MM.1S (cell line): ENCODE measurements at regions not wholly inside any gene's neighbourhood (a gene's known extent, or its start where the extent isn't known, plus 50 kb on each side); places are given as distances from the start of the nearest gene placed in this dataset.

Experiments
- DNase-seq: peaks from one replicate; pipeline ENCODE4 v3.0.0-alpha.2; 2015
- H2AFZ ChIP-seq: fragments of 300-600 bp; sonication (generic); 2 replicates; pipeline ENCODE4 v1.6.0; 2016; ENCODE audit warnings: antibody characterized with exemption, low read length
- H3F3A ChIP-seq: fragments of 300-600 bp; sonication (generic); 2 replicates; pipeline ENCODE4 v1.6.1; 2016; ENCODE audit warnings: mild to moderate bottlenecking, antibody characterized with exemption, low read length, moderate library complexity, mixed read lengths; ENCODE audit not compliant: insufficient read depth
- H3K27ac ChIP-seq: fragments of 300-600 bp; sonication (generic); 2 replicates; pipeline ENCODE4 v1.5.1; 2016; ENCODE audit warnings: mild to moderate bottlenecking, low read length
- H3K27me3 ChIP-seq: fragments of 300-600 bp; sonication (generic); replicated peaks from 2 replicates; pipeline ENCODE4 v1.6.0; 2016; ENCODE audit warnings: low read length; ENCODE audit not compliant: insufficient read depth
- H3K36me3 ChIP-seq: fragments of 300-600 bp; sonication (generic); replicated peaks from 2 replicates; pipeline ENCODE4 v1.6.1; 2016; ENCODE audit warnings: mild to moderate bottlenecking, low read length, mixed read lengths; ENCODE audit not compliant: insufficient read depth
- H3K4me1 ChIP-seq: fragments of 300-600 bp; sonication (generic); 2 replicates; pipeline ENCODE4 v1.6.1; 2016; ENCODE audit warnings: low read length, mixed read lengths
- H3K4me2 ChIP-seq: fragments of 300-600 bp; sonication (generic); 2 replicates; pipeline ENCODE4 v1.6.0; 2016; ENCODE audit warnings: low read depth, low read length
- H3K4me3 ChIP-seq: fragments of 300-600 bp; sonication (generic); 2 replicates; pipeline ENCODE4 v1.5.1; 2016; ENCODE audit warnings: low read length, mixed read lengths
- H3K79me2 ChIP-seq: fragments of 300-600 bp; sonication (generic); 2 replicates; pipeline ENCODE4 v1.6.1; 2016; ENCODE audit warnings: mixed run types, low read length, mixed read lengths
- H3K9ac ChIP-seq: fragments of 300-600 bp; sonication (generic); 2 replicates; pipeline ENCODE4 v1.6.1; 2016; ENCODE audit warnings: low read length, mixed read lengths
- H3K9me2 ChIP-seq: fragments of 300-600 bp; sonication (generic); replicated peaks from 2 replicates; pipeline ENCODE4 v1.6.1; 2016; ENCODE audit warnings: mild to moderate bottlenecking, low read length, mixed read lengths; ENCODE audit not compliant: insufficient read depth
- H3K9me3 ChIP-seq: fragments of 300-600 bp; sonication (generic); replicated peaks from 2 replicates; pipeline ENCODE4 v1.6.1; 2016; ENCODE audit warnings: mild to moderate bottlenecking, low read length, mixed read lengths; ENCODE audit not compliant: insufficient read depth
- H4K20me1 ChIP-seq: fragments of 300-600 bp; sonication (generic); 2 replicates; pipeline ENCODE4 v1.6.1; 2016; ENCODE audit warnings: mild to moderate bottlenecking, low read length, moderate library complexity, mixed read lengths; ENCODE audit not compliant: insufficient read depth
- EZH2 ChIP-seq: fragments of 300-600 bp; sonication (generic); optimal IDR thresholded peaks from 2 replicates; pipeline ENCODE3; 2017; ENCODE audit warnings: low read depth, mild to moderate bottlenecking, antibody characterized with exemption, low read length, mixed read lengths
- EZH2phosphoT487 ChIP-seq: fragments of 300-600 bp; sonication (generic); IDR thresholded peaks from 2 replicates; pipeline ENCODE4 v1.6.1; 2018; ENCODE audit warnings: antibody characterized with exemption, low read length
- TF ChIP-seq, protein P1 (sequence below): fragments of 300-600 bp; sonication (generic); IDR thresholded peaks from 2 replicates; pipeline ENCODE4 v1.5.1; 2016; ENCODE audit warnings: antibody characterized with exemption, low read length, mixed read lengths

DNA sequence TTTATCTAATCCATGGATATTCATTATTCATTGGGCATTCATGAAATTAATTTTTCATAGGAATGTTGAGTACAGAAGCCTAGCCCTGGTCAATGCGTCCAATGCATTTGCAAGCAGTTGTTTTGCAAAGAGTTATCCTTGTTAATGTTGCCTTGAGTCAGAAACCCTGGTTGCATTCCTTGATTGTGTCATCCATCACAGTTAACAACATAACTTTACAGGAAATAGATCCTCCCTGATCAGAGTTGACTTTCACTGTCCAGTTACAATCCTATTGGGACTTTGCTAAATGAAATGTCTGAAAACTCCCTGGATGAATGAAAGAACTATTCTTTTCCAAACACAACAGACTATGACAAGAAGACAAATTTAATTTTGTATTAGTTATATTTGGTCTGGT is 924.3 kb upstream of the SLIT2 start:
- DNase-seq = no peak
- Histone ChIP-seq H3K9me2 (no peaks in the 10 kb centered on the region), H3K27me3 (no peaks in the 10 kb centered on the region), H3K9me3 (no peaks in the 10 kb centered on the region), H3K79me2 (no peaks in the 10 kb centered on the region), H3K36me3 (no peaks in the 10 kb centered on the region), H3K4me1 (no peaks in the 10 kb centered on the region), H2AFZ (no peak overlapping the region), H3K9ac (no peak overlapping the region), H3K4me3 (no peak overlapping the region), H3K4me2 (no peak overlapping the region), H4K20me1 (no peaks in the 10 kb centered on the region), H3F3A (no peaks in the 10 kb centered on the region), H3K27ac (no peak overlapping the region)
- TF ChIP-seq EZH2 = no peak
- TF ChIP-seq, protein P1, sequence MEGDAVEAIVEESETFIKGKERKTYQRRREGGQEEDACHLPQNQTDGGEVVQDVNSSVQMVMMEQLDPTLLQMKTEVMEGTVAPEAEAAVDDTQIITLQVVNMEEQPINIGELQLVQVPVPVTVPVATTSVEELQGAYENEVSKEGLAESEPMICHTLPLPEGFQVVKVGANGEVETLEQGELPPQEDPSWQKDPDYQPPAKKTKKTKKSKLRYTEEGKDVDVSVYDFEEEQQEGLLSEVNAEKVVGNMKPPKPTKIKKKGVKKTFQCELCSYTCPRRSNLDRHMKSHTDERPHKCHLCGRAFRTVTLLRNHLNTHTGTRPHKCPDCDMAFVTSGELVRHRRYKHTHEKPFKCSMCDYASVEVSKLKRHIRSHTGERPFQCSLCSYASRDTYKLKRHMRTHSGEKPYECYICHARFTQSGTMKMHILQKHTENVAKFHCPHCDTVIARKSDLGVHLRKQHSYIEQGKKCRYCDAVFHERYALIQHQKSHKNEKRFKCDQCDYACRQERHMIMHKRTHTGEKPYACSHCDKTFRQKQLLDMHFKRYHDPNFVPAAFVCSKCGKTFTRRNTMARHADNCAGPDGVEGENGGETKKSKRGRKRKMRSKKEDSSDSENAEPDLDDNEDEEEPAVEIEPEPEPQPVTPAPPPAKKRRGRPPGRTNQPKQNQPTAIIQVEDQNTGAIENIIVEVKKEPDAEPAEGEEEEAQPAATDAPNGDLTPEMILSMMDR = no peak
- TF ChIP-seq EZH2phosphoT487 = no peak

- no peaks in the 10 kb centered on the region for H3K9me3 ChIP-seq
- H3K27ac ChIP-seq = no peak overlapping the region
- H3K4me1 ChIP-seq = no peaks in the 10 kb centered on the region
- no peaks in the 10 kb centered on the region for H3K27me3 ChIP-seq
- H3K36me3 ChIP-seq = no peaks in the 10 kb centered on the region
- no peak overlapping the region for H3K4me3 ChIP-seq
- H2AFZ ChIP-seq = no peak overlapping the region
- H3K9ac ChIP-seq = no peak overlapping the region
- H4K20me1 ChIP-seq = no peaks in the 10 kb centered on the region
- TF ChIP-seq, protein P1 = no peak
- TF ChIP-seq EZH2 (no peak), EZH2phosphoT487 (no peak)
- no peaks in the 10 kb centered on the region for H3F3A ChIP-seq
- no peak for DNase-seq
- H3K9me2 ChIP-seq = no peaks in the 10 kb centered on the region
- no peaks in the 10 kb centered on the region for H3K79me2 ChIP-seq
- no peak overlapping the region for H3K4me2 ChIP-seq
These were observed 927.5 kb upstream of the SLIT2 start for GRCh38 chr4:19324184-19324583.

DNA sequence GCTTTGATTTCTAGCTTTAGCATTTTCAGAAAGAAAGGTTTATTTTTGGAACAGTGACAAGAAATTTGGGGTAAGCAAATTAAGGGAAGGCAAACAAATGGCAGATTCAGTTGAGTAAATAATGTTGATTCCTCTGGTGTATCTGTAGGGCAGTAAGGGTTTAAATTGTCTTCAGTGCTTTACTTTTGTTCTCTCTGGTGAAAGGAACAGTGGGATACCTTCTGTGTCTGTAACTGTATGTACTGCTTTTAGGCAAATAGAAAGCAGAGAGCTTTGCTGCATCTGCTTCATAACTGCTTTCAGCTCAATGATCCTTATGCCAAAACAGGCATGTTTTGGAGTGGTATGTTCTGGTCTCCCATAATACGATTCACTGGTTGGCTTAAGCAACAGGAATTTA is 932.1 kb upstream of the SLIT2 start:
- Histone ChIP-seq H4K20me1 (no peaks in the 10 kb centered on the region), H3K4me1 (no peaks in the 10 kb centered on the region), H3K4me3 (no peak overlapping the region), H3K36me3 (no peaks in the 10 kb centered on the region), H3K27me3 (no peaks in the 10 kb centered on the region), H3K27ac (no peak overlapping the region), H2AFZ (no peak overlapping the region), H3K9ac (no peak overlapping the region), H3K79me2 (no peaks in the 10 kb centered on the region), H3K9me2 (no peaks in the 10 kb centered on the region), H3F3A (no peaks in the 10 kb centered on the region), H3K9me3 (no peaks in the 10 kb centered on the region), H3K4me2 (no peak overlapping the region)
- TF ChIP-seq EZH2phosphoT487 = no peak
- no peak for TF ChIP-seq EZH2
- TF ChIP-seq, protein P1 = no peak
- DNase-seq = no peak
